Neural progenitor cell (in vitro differentiated cells): ENCODE measurements at regions not wholly inside any gene's neighbourhood (a gene's known extent, or its start where the extent isn't known, plus 50 kb on each side); places are given as distances from the start of the nearest gene placed in this dataset.

ENCODE experiments used
- EZH2 ChIP-seq: fragments of 200-600 bp; sonication (generic); IDR thresholded peaks from 2 replicates; pipeline ENCODE4 v1.6.1; 2017; ENCODE audit warnings: antibody characterized with exemption, mild to moderate bottlenecking, moderate library complexity
- TF ChIP-seq, protein P1 (sequence below): fragments of 200-600 bp; sonication (generic); IDR thresholded peaks from 2 replicates; pipeline ENCODE4 v1.5.1; 2017; ENCODE audit warnings: antibody characterized with exemption, mild to moderate bottlenecking

DNA sequence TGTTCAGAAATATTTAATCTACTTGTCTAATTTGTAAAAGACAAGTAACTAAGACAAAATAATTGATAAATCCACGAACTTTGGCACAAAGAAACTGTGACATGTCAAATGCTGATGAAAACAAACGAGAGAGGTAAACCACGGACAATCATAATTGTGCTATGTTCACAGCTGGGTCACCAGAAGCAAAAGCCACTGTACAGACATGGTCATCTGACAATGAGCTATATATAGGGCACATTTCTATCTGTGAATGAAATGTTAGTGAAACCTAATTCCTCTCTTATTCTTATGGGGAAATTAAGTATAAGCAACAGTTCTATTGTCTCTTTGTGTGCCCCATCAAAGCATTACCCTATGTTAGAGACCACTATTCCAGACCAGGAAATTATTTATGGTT is 444.0 kb upstream of the TRAM1L1 start:
- TF ChIP-seq EZH2, result no peak
- TF ChIP-seq, protein P1, sequence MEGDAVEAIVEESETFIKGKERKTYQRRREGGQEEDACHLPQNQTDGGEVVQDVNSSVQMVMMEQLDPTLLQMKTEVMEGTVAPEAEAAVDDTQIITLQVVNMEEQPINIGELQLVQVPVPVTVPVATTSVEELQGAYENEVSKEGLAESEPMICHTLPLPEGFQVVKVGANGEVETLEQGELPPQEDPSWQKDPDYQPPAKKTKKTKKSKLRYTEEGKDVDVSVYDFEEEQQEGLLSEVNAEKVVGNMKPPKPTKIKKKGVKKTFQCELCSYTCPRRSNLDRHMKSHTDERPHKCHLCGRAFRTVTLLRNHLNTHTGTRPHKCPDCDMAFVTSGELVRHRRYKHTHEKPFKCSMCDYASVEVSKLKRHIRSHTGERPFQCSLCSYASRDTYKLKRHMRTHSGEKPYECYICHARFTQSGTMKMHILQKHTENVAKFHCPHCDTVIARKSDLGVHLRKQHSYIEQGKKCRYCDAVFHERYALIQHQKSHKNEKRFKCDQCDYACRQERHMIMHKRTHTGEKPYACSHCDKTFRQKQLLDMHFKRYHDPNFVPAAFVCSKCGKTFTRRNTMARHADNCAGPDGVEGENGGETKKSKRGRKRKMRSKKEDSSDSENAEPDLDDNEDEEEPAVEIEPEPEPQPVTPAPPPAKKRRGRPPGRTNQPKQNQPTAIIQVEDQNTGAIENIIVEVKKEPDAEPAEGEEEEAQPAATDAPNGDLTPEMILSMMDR, result no peak
